Pancreas (tissue), 10 donors: ENCODE measurements at regions not wholly inside any gene's neighbourhood (a gene's known extent, or its start where the extent isn't known, plus 50 kb on each side); places are given as distances from the start of the nearest gene placed in this dataset.

Experiments used
- ATAC-seq, 4 donors: fragments of 200-7000 bp; cut with Tn5 transposase; one replicate each; pipeline versions ENCODE4 v1.8.0 to v1.9.1; 2020; ENCODE audit warnings: mild to moderate bottlenecking in 4 of 4, moderate library complexity in 4 of 4
- DNase-seq, 6 donors: peaks; one replicate each; pipeline ENCODE4 v3.0.0-alpha.2; 2020
- FAIRE-seq: peaks from 2 replicates; lab custom pipeline; 2012; peaks lifted over from hg19 to GRCh38; lab: Jason Lieb, UNC
- H3K27ac ChIP-seq, 4 donors: fragments of 200-600 bp; sonication (generic); 1 replicate in 3 of 4; 2 replicates in 1 of 4; pipeline versions ENCODE4 v1.5.0 to v1.8.0; 2020
- H3K27me3 ChIP-seq, 4 donors: fragments of 200-600 bp; one replicate each; pipeline ENCODE4 v1.8.0; 2021
- H3K36me3 ChIP-seq, 3 donors: fragments of 200-600 bp; sonication (generic) in 1 of 3; one replicate each; pipeline versions ENCODE4 v1.5.0 to v1.8.0; 2020 to 2021
- H3K4me1 ChIP-seq, 3 donors: fragments of 200-600 bp; one replicate each; pipeline ENCODE4 v1.8.0; 2021
- H3K4me3 ChIP-seq, 4 donors: fragments of 200-600 bp; sonication (generic) in 2 of 4; one replicate each; pipeline versions ENCODE4 v1.5.0 to v1.8.0; 2020 to 2021
- H3K9me3 ChIP-seq, 4 donors: fragments of 200-600 bp; one replicate each; pipeline ENCODE4 v1.8.0; 2021
- CTCF ChIP-seq, 4 donors: fragments of 200-600 bp; sonication (generic) in 3 of 4; IDR thresholded peaks; one replicate each; pipeline versions ENCODE4 v1.5.0 to v1.8.0; 2021; ENCODE audit warnings: antibody characterized with exemption in 4 of 4
- WGBS, 2 donors: extraction: QIAGEN DNeasy Blood & Tissue Kit; methylation state at CpG; one replicate each; pipeline ENCODE4 v1.1.7; 2013; 5-methylcytosine and 5-hydroxymethylcytosine counted together
- intact Hi-C, 3 donors: fragments of 100-400 bp; cut with DNase I; formaldehyde crosslinking; loops; one replicate each; pipeline versions ENCODE4 v1.11.1 to v1.14.2; 2022
- donor health status: healthy with polysubstance abuse.
- donor health status: DM: no; HTN: no; CAD: no; lungs with moderate emphysema.
- donor health status: DM: no; HTN: no; CAD: no.
- donor health status: control.
- donor health status: control.
- donor health status: Bipolar disorder and iron deficiency.
- donor health status: DM: yes; HTN: yes; CAD: no.
- donor health status: DM: no; HTN: no; CAD: no.
- donor health status: DM: no; HTN: no; CAD: no.
- donor health status: DM: yes; HTN: yes; CAD: no.

- intact Hi-C loops: no loop called here
- Histone ChIP-seq H3K4me1 (no peaks in the 10 kb centered on the region), H3K4me3 (no peak overlapping the region), H3K9me3 (no peaks in the 10 kb centered on the region), H3K36me3 (no peaks in the 10 kb centered on the region), H3K27me3 (peaks cover 0 to 3% (median 0%) of the 10 kb centered on the region in 4 donors), H3K27ac (no peak overlapping the region)
- DNase-seq (peak in 4 of 6 donors; percentile 7 to 20 (median 10)), FAIRE-seq (no peak), ATAC-seq (peak; percentile 71 to 93 (median 81))
- 22 to 26% methylated on average over 3 of the region's 3 CpGs for WGBS, 2 donors
- no peak for TF ChIP-seq CTCF (IDR thresholded peaks at IDR 0.05)
Observed at GRCh38 chr5:106940986-106941385, 729.8 kb downstream of the EFNA5 start.

GRCh38 chr5:106940301-106940846, 730.4 kb downstream of the EFNA5 start:
- no peak for TF ChIP-seq CTCF (IDR thresholded peaks at IDR 0.05)
- Histone ChIP-seq H3K9me3 (no peaks in the 10 kb centered on the region), H3K36me3 (no peaks in the 10 kb centered on the region), H3K27ac (no peak overlapping the region), H3K4me3 (no peak overlapping the region), H3K27me3 (peaks cover 0 to 3% (median 0%) of the 10 kb centered on the region in 4 donors), H3K4me1 (no peaks in the 10 kb centered on the region)
- WGBS, 2 donors: 87% methylated on average over 8 of the region's 8 CpGs
- no peak for DNase-seq
- FAIRE-seq: no peak
- no peak for ATAC-seq
- intact Hi-C loops: no loop called here

- no peak for FAIRE-seq
- TF ChIP-seq CTCF (IDR thresholded peaks at IDR 0.05): no peak
- Histone ChIP-seq H3K27me3 (no peaks in the 10 kb centered on the region), H3K9me3 (no peaks in the 10 kb centered on the region), H3K4me1 (no peaks in the 10 kb centered on the region), H3K4me3 (no peak overlapping the region), H3K36me3 (no peaks in the 10 kb centered on the region), H3K27ac (no peak overlapping the region)
- intact Hi-C loops: no loop called here
- ATAC-seq: no peak
- 93 to 98% methylated on average over 1 of the region's 1 CpG for WGBS, 2 donors
- no peak for DNase-seq
Observed at GRCh38 chr5:106923409-106923808, 747.3 kb downstream of the EFNA5 start.

- no peak for TF ChIP-seq CTCF (IDR thresholded peaks at IDR 0.05)
- Histone ChIP-seq H3K4me3 (no peak overlapping the region), H3K36me3 (no peaks in the 10 kb centered on the region), H3K4me1 (no peaks in the 10 kb centered on the region), H3K27me3 (no peaks in the 10 kb centered on the region), H3K9me3 (no peaks in the 10 kb centered on the region), H3K27ac (no peak overlapping the region)
- WGBS, 2 donors: 61 to 80% methylated on average over 5 of the region's 5 CpGs
- FAIRE-seq: no peak
- intact Hi-C loops: no loop called here
- no peak for DNase-seq
- ATAC-seq: no peak
Observed at GRCh38 chr5:106921567-106921966, 749.2 kb downstream of the EFNA5 start.

- H3K27me3 ChIP-seq: no peaks in the 10 kb centered on the region
- intact Hi-C loops: no loop called here
- DNase-seq (no peak), FAIRE-seq (no peak), ATAC-seq (no peak)
- no peak overlapping the region for H3K27ac ChIP-seq
- 89 to 93% methylated on average over 3 of the region's 3 CpGs for WGBS, 2 donors
- no peaks in the 10 kb centered on the region for H3K36me3 ChIP-seq
- H3K9me3 ChIP-seq: no peaks in the 10 kb centered on the region
- H3K4me1 ChIP-seq: no peaks in the 10 kb centered on the region
- TF ChIP-seq CTCF (IDR thresholded peaks at IDR 0.05): no peak
- no peak overlapping the region for H3K4me3 ChIP-seq
Observed at GRCh38 chr5:106910486-106910885, 760.3 kb downstream of the EFNA5 start.
